ENCODE measurements at regions not wholly inside any gene's neighbourhood (a gene's known extent, or its start where the extent isn't known, plus 50 kb on each side); places are given as distances from the start of the nearest gene placed in this dataset.

- TF ChIP-seq, protein P1, sequence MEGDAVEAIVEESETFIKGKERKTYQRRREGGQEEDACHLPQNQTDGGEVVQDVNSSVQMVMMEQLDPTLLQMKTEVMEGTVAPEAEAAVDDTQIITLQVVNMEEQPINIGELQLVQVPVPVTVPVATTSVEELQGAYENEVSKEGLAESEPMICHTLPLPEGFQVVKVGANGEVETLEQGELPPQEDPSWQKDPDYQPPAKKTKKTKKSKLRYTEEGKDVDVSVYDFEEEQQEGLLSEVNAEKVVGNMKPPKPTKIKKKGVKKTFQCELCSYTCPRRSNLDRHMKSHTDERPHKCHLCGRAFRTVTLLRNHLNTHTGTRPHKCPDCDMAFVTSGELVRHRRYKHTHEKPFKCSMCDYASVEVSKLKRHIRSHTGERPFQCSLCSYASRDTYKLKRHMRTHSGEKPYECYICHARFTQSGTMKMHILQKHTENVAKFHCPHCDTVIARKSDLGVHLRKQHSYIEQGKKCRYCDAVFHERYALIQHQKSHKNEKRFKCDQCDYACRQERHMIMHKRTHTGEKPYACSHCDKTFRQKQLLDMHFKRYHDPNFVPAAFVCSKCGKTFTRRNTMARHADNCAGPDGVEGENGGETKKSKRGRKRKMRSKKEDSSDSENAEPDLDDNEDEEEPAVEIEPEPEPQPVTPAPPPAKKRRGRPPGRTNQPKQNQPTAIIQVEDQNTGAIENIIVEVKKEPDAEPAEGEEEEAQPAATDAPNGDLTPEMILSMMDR (IDR thresholded peaks at IDR 0.05), result no peak
- no peak for TF ChIP-seq POLR2A (IDR thresholded peaks at IDR 0.05)
- TF ChIP-seq POLR2AphosphoS5 (IDR thresholded peaks at IDR 0.05), result no peak
- no peak for TF ChIP-seq EP300 (IDR thresholded peaks at IDR 0.05)
Measured at GRCh38 chr14:97106166-97106565, 309.0 kb downstream of the VRK1 start.
